RPMI7951 (cell line): ENCODE measurements at regions not wholly inside any gene's neighbourhood (a gene's known extent, or its start where the extent isn't known, plus 50 kb on each side); places are given as distances from the start of the nearest gene placed in this dataset.

Source experiments
- DNase-seq: peaks from one replicate; pipeline ENCODE4 v3.0.0-alpha.2; 2012; ENCODE audit warnings: low read depth

GRCh38 chr6:27052731-27053082, 194.8 kb upstream of the PRSS16 start:
- no peak for DNase-seq

- DNase-seq, result no peak
These were observed 193.8 kb upstream of the PRSS16 start for GRCh38 chr6:27053738-27054137.

- no peak for DNase-seq
These were observed 190.9 kb upstream of the PRSS16 start for GRCh38 chr6:27056615-27057014.

GRCh38 chr6:27059621-27060425, 187.7 kb upstream of the PRSS16 start:
- no peak for DNase-seq

- no peak for DNase-seq
These were observed 186.1 kb upstream of the PRSS16 start for GRCh38 chr6:27061235-27061993.

- DNase-seq, result no peak
These were observed 184.7 kb upstream of the PRSS16 start for GRCh38 chr6:27062755-27063154.

- no peak for DNase-seq
These were observed 182.3 kb upstream of the PRSS16 start for GRCh38 chr6:27065183-27065582.

GRCh38 chr6:27066381-27066780, 181.1 kb upstream of the PRSS16 start:
- no peak for DNase-seq

- peak; percentile 3 for DNase-seq
These were observed 180.7 kb upstream of the PRSS16 start for GRCh38 chr6:27066802-27067201.

- DNase-seq, result no peak
These were observed 174.1 kb upstream of the PRSS16 start for GRCh38 chr6:27073441-27073840.

- DNase-seq, result no peak
These were observed 171.4 kb upstream of the PRSS16 start for GRCh38 chr6:27076116-27076515.

GRCh38 chr6:27078734-27079357, 168.7 kb upstream of the PRSS16 start:
- DNase-seq, result peak; percentile 69

- DNase-seq, result no peak
These were observed 166.3 kb upstream of the PRSS16 start for GRCh38 chr6:27081188-27081587.

GRCh38 chr6:27081931-27082330, 165.6 kb upstream of the PRSS16 start:
- DNase-seq, result no peak

- DNase-seq, result no peak
These were observed 159.4 kb upstream of the PRSS16 start for GRCh38 chr6:27088068-27088467.

- DNase-seq, result peak; percentile 88
These were observed 155.7 kb upstream of the PRSS16 start for GRCh38 chr6:27091661-27092315.

GRCh38 chr6:27092316-27092692, 155.2 kb upstream of the PRSS16 start:
- no peak for DNase-seq

- DNase-seq, result no peak
These were observed 151.6 kb upstream of the PRSS16 start for GRCh38 chr6:27095914-27096313.

- peak; percentile 65 for DNase-seq
These were observed 150.5 kb upstream of the PRSS16 start for GRCh38 chr6:27096834-27097511.

- no peak for DNase-seq
These were observed 148.5 kb upstream of the PRSS16 start for GRCh38 chr6:27098956-27099355.

- DNase-seq, result no peak
These were observed 146.6 kb upstream of the PRSS16 start for GRCh38 chr6:27100921-27101320.

- no peak for DNase-seq
These were observed 145.7 kb upstream of the PRSS16 start for GRCh38 chr6:27101824-27102223.
